ENCODE measurements at regions not wholly inside any gene's neighbourhood (a gene's known extent, or its start where the extent isn't known, plus 50 kb on each side); places are given as distances from the start of the nearest gene placed in this dataset.

- TF ChIP-seq, protein P1, sequence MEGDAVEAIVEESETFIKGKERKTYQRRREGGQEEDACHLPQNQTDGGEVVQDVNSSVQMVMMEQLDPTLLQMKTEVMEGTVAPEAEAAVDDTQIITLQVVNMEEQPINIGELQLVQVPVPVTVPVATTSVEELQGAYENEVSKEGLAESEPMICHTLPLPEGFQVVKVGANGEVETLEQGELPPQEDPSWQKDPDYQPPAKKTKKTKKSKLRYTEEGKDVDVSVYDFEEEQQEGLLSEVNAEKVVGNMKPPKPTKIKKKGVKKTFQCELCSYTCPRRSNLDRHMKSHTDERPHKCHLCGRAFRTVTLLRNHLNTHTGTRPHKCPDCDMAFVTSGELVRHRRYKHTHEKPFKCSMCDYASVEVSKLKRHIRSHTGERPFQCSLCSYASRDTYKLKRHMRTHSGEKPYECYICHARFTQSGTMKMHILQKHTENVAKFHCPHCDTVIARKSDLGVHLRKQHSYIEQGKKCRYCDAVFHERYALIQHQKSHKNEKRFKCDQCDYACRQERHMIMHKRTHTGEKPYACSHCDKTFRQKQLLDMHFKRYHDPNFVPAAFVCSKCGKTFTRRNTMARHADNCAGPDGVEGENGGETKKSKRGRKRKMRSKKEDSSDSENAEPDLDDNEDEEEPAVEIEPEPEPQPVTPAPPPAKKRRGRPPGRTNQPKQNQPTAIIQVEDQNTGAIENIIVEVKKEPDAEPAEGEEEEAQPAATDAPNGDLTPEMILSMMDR (IDR thresholded peaks at IDR 0.05), result no peak
- no peak for TF ChIP-seq PREB (CRISPR knock-in tag; IDR thresholded peaks at IDR 0.05; ENCODE audit: borderline replicate concordance)
- TF ChIP-seq ATF2 (CRISPR knock-in tag; IDR thresholded peaks at IDR 0.05; ENCODE audit: borderline replicate concordance, low read depth), result no peak
Measured at GRCh38 chr6:14339711-14340584, 222.4 kb downstream of the CD83 start.
